Breast epithelium (tissue), 4 donors: ENCODE measurements at regions not wholly inside any gene's neighbourhood (a gene's known extent, or its start where the extent isn't known, plus 50 kb on each side); places are given as distances from the start of the nearest gene placed in this dataset.

Experiments used
- DNase-seq, 2 donors: peaks; one replicate each; pipeline ENCODE4 v3.0.0-alpha.2; 2019; ENCODE audit warnings: low spot score in 2 of 2
- H3K27ac ChIP-seq, 2 donors: fragments of 200-600 bp; sonication (generic) in 1 of 2; one replicate each; pipeline ENCODE4 v1.5.1; 2016 to 2019; ENCODE audit warnings: mild to moderate bottlenecking in 1 of 2
- H3K27me3 ChIP-seq, 2 donors: fragments of 200-600 bp; sonication (generic) in 1 of 2; one replicate each; pipeline versions ENCODE4 v1.5.1 to v1.6.0; 2017 to 2019; ENCODE audit warnings: control low read depth in 1 of 2, mild to moderate bottlenecking in 1 of 2
- H3K36me3 ChIP-seq: fragments of 200-600 bp; one replicate; pipeline ENCODE4 v1.5.1; 2019
- H3K4me1 ChIP-seq, 2 donors: fragments of 200-600 bp; sonication (generic); one replicate each; pipeline ENCODE4 v1.5.1; 2016 to 2019; ENCODE audit warnings: control low read depth in 1 of 2
- H3K4me3 ChIP-seq, 3 donors: fragments of 200-600 bp; sonication (generic); 1 replicate in 2 of 3; 2 replicates in 1 of 3; pipeline ENCODE4 v1.5.1; 2016 to 2019; ENCODE audit warnings: mild to moderate bottlenecking in 3 of 3, moderate library complexity in 2 of 3
- H3K9me3 ChIP-seq, 2 donors: fragments of 200-600 bp; sonication (generic) in 1 of 2; one replicate each; pipeline ENCODE4 v1.5.1; 2016 to 2019; ENCODE audit warnings: control low read depth in 1 of 2
- POLR2A ChIP-seq: fragments of 450-650 bp; IDR thresholded peaks from one replicate; pipeline ENCODE4 v1.6.1; 2016; ENCODE audit warnings: antibody characterized with exemption, mild to moderate bottlenecking, moderate library complexity
- POLR2AphosphoS5 ChIP-seq, 3 donors: sonication (generic); formaldehyde crosslinking; IDR thresholded peaks; one replicate each; pipeline ENCODE4 v1.6.1; 2017; ENCODE audit warnings: antibody characterized with exemption in 3 of 3
- intact Hi-C: fragments of 100-400 bp; cut with DNase I; formaldehyde crosslinking; loops from one replicate; pipeline ENCODE4 v1.15.1; 2023; ENCODE audit warnings: low total_unique reads
- TF ChIP-seq, protein P1 (sequence below), 3 donors: fragments of 450-650 bp; IDR thresholded peaks; one replicate each; pipeline ENCODE4 v1.5.1; 2016 to 2017; ENCODE audit warnings: antibody characterized with exemption in 3 of 3, mild to moderate bottlenecking in 3 of 3, moderate library complexity in 3 of 3

DNA sequence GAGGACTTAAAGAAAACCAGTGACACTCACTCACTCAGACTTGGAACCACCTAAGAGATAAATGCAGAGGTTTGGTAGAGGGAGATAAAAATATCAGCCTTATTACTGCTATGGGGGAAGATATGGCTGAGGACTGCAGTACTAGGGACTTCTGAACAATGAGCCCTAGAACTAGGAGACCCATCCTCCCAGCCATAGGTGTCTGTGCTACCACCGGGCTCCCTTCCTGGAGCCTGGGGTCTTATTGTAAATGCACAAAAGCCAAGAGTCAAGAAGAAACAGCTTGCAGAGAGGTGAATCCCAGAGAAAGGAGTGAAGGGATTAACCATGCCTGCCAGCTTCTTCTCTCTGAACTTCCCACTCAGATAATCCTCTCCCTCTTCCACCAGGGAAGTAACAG is 108.3 kb upstream of the AKR1E2 start:
- H3K4me1 ChIP-seq = no peaks in the 10 kb centered on the region
- H3K36me3 ChIP-seq = no peaks in the 10 kb centered on the region
- no peak overlapping the region for H3K4me3 ChIP-seq
- no peak for DNase-seq
- H3K27ac ChIP-seq = no peak overlapping the region
- no peaks in the 10 kb centered on the region for H3K9me3 ChIP-seq
- intact Hi-C loops = no loop called here
- TF ChIP-seq POLR2A = no peak
- TF ChIP-seq, protein P1, sequence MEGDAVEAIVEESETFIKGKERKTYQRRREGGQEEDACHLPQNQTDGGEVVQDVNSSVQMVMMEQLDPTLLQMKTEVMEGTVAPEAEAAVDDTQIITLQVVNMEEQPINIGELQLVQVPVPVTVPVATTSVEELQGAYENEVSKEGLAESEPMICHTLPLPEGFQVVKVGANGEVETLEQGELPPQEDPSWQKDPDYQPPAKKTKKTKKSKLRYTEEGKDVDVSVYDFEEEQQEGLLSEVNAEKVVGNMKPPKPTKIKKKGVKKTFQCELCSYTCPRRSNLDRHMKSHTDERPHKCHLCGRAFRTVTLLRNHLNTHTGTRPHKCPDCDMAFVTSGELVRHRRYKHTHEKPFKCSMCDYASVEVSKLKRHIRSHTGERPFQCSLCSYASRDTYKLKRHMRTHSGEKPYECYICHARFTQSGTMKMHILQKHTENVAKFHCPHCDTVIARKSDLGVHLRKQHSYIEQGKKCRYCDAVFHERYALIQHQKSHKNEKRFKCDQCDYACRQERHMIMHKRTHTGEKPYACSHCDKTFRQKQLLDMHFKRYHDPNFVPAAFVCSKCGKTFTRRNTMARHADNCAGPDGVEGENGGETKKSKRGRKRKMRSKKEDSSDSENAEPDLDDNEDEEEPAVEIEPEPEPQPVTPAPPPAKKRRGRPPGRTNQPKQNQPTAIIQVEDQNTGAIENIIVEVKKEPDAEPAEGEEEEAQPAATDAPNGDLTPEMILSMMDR (IDR thresholded peaks at IDR 0.05) = no peak
- TF ChIP-seq POLR2AphosphoS5 (IDR thresholded peaks at IDR 0.05) = no peak
- no peaks in the 10 kb centered on the region for H3K27me3 ChIP-seq

DNA sequence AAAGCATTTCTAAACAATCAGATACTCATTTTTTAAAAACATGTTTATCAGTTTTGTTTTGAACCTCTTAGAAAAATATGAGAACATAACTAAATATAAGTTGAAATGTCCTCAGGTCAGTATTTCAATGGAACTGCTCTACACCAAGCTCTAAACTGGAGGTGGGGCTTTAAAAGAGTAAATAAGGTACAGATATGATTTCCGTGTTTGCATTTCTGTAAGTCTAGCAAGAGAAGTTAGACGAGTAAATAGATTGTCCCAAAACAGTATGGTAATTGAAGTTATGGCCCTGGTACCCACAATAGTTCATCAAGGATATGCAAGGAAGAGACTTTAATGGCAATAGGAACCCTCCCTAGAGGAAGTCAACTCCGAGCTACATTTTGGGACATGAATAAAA is 115.1 kb upstream of the AKR1E2 start:
- Histone ChIP-seq H3K4me1 (no peaks in the 10 kb centered on the region), H3K27ac (no peak overlapping the region), H3K4me3 (no peak overlapping the region), H3K27me3 (no peaks in the 10 kb centered on the region), H3K9me3 (no peaks in the 10 kb centered on the region), H3K36me3 (no peaks in the 10 kb centered on the region)
- TF ChIP-seq POLR2A = no peak
- TF ChIP-seq, protein P1 (IDR thresholded peaks at IDR 0.05) = no peak
- no peak for TF ChIP-seq POLR2AphosphoS5 (IDR thresholded peaks at IDR 0.05)
- DNase-seq = no peak
- intact Hi-C loops = no loop called here

DNA sequence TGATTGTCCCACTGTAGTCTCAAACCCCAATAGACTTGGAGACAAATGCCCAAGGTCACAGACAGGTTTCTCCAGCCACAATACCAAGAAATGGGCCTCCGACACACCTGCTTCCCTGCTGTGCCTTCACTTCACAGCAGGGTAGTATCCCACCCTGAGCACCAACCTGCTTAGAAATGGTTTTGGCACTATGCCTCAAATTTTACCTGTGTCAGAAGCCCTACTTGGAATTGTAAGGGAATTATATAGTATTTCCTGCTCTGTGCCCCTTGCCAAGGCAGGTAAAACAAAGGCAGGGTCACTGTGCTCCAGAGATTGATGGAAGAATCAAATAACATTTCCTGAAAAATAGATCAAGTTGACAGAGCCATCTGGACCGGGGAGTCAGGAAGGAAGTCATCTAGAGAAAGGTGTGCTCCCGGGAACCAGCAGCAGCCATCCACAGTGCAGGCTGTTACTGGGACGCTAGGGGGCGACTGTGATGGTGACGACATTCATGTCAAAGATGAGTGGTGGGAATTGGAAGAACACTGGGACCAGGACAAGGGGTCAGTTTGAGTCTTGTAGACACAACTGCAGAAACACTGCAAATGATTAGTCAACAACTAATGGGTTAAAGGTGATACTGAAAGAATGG is 117.8 kb upstream of the AKR1E2 start:
- TF ChIP-seq, protein P1 (IDR thresholded peaks at IDR 0.05) = no peak
- TF ChIP-seq POLR2A (no peak), POLR2AphosphoS5 (IDR thresholded peaks at IDR 0.05) (no peak)

DNA sequence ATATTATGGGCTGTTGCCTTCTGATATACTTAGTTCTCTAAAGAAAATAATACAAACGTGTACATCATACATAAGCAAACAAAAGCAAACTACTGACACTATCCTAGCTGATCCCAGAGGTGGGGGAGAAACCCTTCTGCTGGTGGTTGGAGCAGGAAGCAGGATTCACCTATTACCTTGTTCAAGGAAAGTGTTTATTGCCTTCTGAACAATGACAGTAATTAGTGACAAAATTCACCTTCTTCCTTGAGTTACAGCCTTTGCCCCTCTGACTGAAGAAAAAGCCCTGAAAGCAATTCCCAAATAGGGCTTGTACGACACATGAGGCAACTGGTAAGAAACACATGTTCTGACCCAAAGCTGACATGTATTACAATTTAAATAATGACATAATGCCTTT is 118.8 kb upstream of the AKR1E2 start:
- intact Hi-C loops = no loop called here
- H3K4me1 ChIP-seq = no peaks in the 10 kb centered on the region
- TF ChIP-seq, protein P1 (IDR thresholded peaks at IDR 0.05) = no peak
- TF ChIP-seq POLR2AphosphoS5 (IDR thresholded peaks at IDR 0.05) (no peak), POLR2A (no peak)
- H3K4me3 ChIP-seq = no peak overlapping the region
- no peaks in the 10 kb centered on the region for H3K9me3 ChIP-seq
- no peak overlapping the region for H3K27ac ChIP-seq
- H3K27me3 ChIP-seq = no peaks in the 10 kb centered on the region
- no peaks in the 10 kb centered on the region for H3K36me3 ChIP-seq
- DNase-seq = no peak

More for the DNA sequence above, 117.8 kb upstream of the AKR1E2 start:
- H3K4me3 ChIP-seq = no peak overlapping the region
- intact Hi-C loops = no loop called here
- no peaks in the 10 kb centered on the region for H3K36me3 ChIP-seq
- H3K27ac ChIP-seq = no peak overlapping the region
- no peak for DNase-seq
- no peaks in the 10 kb centered on the region for H3K4me1 ChIP-seq
- no peaks in the 10 kb centered on the region for H3K9me3 ChIP-seq
- no peaks in the 10 kb centered on the region for H3K27me3 ChIP-seq

DNA sequence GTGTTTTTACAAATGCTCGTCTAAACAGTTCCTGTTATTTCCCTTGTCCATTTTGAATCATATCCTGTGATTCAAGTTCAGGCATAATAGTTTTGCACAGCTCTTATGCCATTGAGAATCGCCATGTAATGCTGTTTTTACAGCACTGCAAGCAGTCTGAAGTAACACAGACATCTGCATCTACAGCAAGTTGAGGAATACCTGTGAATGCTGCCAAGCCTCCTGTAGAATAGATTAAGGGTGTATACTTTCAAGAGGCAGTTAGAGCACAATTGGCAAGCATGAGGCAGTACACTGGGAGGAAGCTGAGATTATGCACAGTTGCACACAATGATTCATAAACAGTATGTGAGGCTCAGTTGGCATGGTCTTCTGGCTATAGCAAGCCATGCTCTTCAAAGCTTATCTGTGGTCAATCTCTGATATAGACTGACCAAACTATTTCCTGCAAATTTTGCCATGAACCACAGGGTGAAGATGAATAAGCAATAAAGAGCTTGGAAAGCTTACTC is 121.9 kb upstream of the AKR1E2 start:
- no peaks in the 10 kb centered on the region for H3K9me3 ChIP-seq
- no peak for DNase-seq
- H3K4me3 ChIP-seq = no peak overlapping the region
- H3K36me3 ChIP-seq = no peaks in the 10 kb centered on the region
- no peaks in the 10 kb centered on the region for H3K4me1 ChIP-seq
- TF ChIP-seq POLR2AphosphoS5 (IDR thresholded peaks at IDR 0.05) (no peak), POLR2A (no peak)
- TF ChIP-seq, protein P1 (IDR thresholded peaks at IDR 0.05) = no peak
- no peaks in the 10 kb centered on the region for H3K27me3 ChIP-seq
- intact Hi-C loops = no loop called here
- no peak overlapping the region for H3K27ac ChIP-seq
